ENCODE measurements at regions not wholly inside any gene's neighbourhood (a gene's known extent, or its start where the extent isn't known, plus 50 kb on each side); places are given as distances from the start of the nearest gene placed in this dataset.
A peak's percentile ranks its signal among the peaks of the same experiment; 100 is the strongest.

DNA sequence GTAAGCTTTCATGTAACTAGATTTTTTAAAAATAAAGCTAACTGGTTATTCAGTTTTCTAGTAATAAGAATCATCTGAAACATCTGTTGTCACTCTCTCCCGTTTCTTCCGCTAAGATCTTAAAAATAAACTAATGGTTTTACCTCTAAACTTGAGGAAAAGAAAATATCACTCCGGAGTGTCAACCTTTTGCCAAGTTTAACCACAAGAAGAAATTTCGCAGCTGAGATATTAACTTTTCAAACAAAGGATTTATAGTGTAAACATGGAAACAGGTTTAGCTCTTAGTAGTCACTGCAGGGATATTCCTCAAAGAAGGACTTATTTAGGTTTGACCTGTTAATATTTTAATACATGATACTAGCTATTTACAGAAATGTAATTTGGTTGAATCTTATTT, 954.9 kb downstream of the ADGRL2 start:
- DNase-seq (ENCODE audit: low spot score): no peak

DNA sequence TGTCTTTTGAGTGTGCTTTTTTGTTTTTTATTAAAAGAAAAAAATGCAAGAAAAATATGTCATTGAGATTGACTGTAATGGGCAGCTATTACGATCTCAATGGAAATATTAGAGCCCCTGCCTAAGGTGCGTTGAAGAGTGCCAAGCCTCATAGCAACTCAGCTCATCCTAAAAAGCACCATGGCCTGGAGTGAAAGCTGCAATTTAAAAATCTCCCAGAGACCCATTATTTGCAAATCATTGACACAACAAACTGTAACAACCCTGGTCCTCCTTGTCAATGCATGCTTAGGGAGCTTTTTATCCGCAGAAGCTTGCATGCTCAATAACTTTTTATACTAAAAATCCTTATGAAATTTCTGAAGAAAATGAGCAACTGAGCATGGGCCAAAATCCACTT, 954.5 kb downstream of the ADGRL2 start:
- DNase-seq (ENCODE audit: low spot score): no peak

DNA sequence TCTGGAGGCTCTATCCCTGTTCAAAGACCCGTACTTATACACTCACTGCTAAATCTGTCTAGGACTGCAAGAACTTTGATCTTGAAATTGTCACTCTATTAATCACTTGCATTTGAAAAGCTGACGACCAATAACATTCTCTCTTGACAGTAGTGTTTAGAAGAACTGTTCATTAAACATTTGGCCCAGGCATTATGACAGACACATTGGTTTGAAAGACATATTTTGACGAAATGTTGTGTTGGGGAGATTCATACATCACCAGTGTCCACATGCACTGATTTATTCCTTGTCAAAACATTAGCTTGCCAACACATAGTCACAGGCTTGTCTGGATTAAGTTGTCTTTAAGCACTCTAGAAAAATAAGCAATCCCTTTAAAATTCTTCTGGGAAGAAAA, 951.3 kb downstream of the ADGRL2 start:
- no peak for DNase-seq (ENCODE audit: low spot score)

DNA sequence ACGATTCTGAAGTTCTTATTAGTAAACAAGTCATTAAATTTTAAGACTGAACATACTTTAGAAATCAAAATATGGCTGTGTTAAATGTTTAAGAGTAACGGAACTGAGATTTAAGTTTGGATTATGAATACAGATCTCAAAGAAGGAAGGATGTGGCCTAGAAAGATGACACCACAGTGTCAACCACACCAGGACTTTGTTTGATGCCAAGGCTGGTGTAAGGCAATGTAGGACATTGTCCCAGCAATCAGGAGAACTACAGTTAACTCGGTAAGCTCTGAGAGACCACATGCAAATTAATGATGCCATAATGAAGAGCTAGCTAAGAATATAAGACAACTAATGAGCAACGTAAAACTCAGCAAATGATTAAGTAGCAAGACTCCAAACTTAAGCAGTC, 932.9 kb downstream of the ADGRL2 start:
- no peak for DNase-seq (ENCODE audit: low spot score)

DNA sequence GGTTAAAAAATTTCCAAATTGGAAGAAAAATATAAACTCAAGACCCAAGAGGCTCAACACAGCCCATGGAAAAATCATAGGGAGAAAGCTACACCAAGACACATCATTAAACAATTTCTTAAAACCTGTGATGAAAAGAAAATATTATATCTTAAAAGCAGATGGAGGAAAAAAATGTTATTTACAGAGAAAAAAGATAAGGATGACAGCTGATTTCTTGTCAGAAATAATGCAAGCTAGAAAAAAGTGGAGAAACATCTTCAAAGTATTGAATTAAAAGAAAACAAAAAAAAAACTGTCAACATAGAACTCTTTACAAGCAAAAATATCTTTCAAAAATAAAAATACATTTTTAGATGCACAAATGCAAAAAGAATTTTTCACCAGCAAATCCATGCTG, 930.5 kb downstream of the ADGRL2 start:
- DNase-seq (ENCODE audit: low spot score): no peak

DNA sequence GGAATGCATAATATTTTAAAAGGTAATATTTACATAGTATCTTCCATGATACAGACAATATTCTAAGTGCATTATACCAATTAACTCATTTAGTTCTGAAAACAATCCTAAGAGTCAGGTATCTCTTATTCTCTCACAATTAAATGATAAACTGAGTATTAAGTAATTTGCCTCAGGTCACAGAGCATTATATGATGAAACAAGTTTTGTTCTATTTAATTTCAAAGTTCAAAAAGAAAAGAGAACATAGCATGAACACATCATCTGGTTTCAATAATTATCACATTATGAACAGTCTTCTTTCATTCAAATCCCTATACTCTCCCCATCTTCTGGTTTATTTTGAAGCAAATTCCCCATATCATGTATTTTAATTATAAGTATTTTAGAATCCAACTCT, 927.5 kb downstream of the ADGRL2 start:
- no peak for DNase-seq (ENCODE audit: low spot score)

DNA sequence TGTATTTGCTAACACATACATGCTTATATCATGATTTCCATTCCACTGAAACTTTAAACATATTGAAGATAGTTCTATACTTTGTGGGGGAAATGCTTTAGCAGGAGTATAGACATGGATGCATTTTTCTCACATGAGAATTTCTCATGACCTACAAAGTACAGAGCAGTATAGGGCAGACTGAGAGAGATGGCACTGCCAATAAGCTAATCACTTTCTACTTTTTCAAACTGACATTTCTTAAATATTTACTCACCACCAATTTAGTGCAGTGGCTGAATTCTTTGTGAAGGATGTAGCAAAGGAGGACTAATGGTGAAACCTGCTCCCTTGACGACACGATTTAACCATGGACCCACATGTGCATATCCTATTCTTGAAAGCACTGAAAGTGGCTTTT, 923.5 kb downstream of the ADGRL2 start:
- no peak for DNase-seq (ENCODE audit: low spot score)

DNA sequence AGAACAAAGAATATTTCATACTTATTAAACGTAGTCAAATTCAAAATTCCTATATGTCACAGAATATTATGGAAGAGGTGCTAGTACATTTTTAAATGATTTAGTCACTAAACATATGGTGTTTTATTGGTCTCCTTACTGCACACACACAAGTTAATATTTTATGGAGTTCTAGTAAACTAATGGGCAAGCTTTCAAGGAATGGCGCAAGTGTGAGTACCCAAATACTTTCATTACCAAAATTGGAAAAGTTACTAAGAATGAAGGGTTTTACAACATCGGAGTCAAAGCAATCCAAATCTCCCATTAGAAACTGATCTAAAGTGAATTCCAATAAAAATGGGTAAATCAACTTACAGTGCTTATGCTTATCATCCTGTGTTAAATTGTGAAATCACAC, 921.9 kb downstream of the ADGRL2 start:
- DNase-seq (ENCODE audit: low spot score): no peak

DNA sequence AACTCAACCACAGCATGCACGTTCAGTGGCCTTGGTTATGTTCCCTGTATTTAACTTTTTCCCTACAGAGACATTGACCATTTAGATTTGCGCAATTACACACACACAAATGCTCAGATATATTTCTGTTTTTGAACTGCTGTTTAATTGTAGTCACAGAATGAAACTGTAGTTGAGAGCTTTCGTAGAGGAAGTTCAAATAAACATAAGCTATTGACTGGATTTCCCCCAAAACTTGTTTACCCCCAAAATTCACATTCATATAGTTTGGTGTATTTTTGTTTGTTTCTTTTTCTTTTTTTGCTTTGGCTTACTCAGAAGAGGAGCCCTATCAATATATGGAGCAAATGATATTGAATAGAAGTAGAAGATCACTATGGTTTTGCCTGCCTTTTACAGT, 921.0 kb downstream of the ADGRL2 start:
- DNase-seq (ENCODE audit: low spot score): no peak

DNA sequence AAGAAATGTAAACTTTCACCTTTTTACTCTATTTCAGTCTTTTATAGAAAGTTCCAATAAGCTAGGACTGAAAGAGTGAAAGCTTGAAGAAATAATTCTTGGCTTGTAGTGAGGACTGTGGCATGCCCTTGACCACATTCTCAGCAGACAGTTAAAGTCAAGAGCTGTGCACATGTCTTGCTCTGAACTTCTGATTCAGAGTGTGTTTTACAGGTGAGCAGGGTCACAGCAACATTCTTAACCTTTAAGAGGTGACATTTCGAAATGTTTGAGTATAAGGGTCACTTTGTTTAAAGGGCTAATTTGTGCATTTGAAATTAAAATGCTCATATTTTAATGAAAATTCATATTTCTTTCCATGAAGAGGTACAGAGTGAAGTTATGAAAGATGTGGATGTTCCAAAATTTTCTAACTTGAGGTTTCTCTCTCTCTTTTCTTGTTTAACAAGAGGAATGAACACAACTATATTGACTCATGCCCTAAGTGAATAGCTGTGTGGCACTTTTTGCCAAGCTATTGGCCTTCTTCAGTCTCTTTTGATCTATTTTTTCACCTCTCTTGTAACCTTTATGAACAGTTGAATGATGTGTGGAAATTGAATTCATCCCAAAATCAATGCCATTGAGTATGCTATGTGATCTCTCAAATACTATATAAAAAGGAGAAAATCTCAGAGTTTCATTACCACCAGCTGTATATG, 918.1 kb downstream of the ADGRL2 start:
- no peak for DNase-seq (ENCODE audit: low spot score)

DNA sequence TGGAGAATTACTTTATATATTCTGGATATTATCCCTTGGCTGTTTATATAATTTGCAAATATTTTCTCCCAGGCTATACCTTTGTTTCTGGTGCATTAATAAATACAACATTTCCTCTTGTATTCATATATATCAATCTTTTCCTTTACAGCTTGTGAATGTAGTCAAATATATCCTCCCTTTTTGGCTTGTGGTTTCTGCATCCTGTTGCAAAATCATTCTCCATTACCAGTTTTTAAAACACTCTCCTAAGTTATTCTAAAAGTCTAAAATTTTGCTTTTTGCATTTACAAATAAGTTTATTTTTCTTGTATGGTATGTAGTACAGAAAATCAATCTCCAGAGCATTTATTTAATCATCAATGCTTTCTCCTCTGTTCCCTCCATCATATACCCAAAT, 909.4 kb downstream of the ADGRL2 start:
- no peak for DNase-seq (ENCODE audit: low spot score)

DNA sequence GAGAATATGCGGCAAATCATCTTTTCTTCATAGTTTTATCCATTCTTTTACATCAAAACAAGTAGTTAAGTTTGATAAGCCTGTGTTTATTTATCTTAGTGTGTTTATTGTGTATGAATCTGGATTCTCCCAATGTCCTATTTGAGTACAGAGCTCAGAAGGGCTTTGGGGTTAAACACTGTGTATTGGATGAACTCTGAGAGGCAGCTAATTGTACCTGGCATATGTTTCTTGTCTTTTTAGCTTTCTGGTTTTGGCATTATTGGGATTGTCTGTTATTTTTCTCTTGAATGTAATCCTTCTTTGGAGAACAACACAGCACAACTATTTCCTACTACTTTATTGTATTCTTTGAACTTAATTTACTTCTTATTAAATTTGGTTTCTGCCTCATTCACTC, 906.9 kb downstream of the ADGRL2 start:
- DNase-seq (ENCODE audit: low spot score): no peak

DNA sequence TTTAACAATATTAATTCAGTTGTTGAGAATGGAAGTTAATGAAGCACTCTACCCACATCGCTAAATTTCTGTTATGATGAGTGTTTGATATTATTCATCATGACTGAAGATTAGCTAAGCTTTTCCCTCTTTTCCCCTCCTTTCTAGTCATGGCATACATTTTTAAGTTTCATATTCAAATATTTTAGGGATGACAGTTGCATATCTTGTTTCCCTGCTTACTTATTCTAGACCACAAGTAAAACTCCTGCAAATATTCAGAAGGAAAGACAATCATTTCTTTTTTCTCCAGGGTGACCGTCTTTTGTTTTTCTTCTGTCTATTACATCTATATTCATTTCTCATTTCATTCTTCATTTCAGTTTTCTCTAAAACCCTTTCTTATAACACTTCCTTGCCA, 906.0 kb downstream of the ADGRL2 start:
- no peak for DNase-seq (ENCODE audit: low spot score)

DNA sequence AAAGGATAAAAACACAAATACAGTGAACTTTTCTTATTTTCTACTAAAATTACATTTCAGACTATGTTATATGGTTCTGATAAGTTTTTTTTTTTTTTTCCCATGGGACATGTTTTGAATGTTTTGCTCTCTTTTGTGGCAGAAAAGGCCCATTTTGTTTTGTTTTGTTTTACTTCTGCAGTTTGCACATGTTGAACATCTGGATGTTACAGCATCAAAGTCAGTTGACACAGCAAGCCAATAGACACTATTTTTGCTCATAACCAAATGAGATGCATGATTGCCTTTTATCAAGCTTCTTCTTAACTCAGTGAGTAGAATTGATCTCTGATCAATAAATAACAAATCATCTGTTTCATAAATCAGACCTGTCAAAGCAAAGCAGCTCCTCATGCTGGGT, 904.2 kb downstream of the ADGRL2 start:
- no peak for DNase-seq (ENCODE audit: low spot score)

DNA sequence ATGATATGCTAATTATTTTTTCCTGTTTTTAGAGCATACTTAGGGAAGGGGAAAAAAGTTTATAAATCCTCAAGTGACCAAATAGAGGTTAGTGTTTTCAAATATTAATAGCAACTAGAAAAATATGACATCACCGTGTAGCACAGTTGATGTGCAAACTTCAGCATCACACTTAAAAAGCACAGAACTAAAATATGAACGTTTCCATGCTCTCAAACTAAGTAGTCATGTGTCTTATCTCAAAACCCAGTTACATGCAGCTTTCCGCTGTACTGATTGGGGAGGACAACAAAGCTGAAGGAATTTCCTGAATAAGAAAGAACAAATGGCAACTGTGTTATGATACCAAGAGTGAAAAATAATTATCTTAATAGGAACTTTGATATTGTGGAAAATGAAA, 903.7 kb downstream of the ADGRL2 start:
- peak; percentile 4 for DNase-seq (ENCODE audit: low spot score)

DNA sequence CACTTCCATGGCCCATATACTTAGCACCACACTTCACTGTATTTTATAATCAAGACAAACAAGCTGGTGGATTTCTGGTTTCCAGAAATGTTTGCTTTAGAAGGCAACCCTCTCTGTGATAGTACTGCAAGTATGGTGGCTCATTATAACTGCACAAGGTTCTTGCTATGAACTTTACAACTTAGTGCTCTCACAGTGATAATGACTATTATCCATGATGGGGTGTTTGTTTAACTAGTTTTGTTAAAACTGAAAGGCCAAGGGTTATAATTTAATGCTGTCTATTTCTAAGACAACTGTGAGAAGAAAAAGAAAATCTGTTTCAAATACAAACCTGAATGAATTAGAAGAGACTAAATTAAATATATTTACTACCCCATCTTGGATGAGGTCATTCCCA, 903.2 kb downstream of the ADGRL2 start:
- no peak for DNase-seq (ENCODE audit: low spot score)

DNA sequence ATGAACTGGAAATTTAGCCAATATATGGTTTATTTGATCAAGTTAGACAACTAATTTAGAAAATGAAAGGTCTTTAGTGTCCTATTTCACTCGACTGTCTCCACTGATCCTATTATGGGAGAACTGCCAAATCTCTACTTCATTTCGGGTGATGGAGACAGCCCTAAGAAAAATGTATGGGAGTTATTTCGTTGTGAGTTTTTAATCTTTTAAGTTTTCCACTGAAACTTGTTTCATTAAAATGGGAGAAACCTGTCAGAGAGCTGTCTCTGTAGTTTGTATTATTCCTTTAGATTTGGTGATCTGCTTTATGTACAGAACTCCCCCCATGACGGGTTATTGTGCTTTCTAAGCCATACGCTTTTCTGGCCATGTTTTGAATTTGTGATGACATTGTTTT, 899.7 kb downstream of the ADGRL2 start:
- no peak for DNase-seq (ENCODE audit: low spot score)

DNA sequence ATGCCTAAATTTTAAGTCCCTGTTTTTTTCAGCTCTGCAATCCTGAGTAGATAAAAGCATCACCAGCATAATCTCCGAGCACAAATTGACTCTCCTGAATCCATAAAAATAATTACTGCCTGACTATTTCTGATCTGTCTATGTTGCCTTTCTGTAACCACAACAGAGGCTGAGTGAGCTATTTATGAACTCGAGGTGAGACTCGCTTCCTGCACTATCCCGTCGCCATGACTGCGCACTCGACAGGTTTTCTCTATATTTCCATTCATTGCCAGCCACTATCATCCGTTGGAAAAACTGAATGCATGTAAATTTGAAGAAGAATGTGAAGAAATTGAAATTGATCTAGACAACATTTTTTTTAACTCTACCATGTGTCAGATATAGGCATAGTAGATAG, 897.2 kb downstream of the ADGRL2 start:
- DNase-seq (ENCODE audit: low spot score): no peak

DNA sequence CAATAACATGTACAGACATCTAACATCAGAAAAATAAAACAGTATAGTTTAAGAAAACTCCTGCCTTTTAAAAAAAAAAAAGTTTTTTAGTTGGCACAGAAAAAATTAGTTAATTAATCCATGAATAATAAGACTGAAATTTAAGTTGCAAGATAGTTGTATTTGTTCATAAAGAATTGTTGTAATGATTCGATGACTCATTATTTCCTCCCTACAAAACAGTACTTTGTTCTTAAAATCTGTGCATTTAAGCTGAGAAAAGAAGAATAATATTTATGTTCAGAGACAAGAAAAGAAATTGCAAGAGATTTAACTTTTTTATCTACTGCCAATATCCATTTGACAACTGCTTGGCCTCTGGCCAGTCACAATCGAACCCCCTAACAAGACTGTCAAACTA, 894.7 kb downstream of the ADGRL2 start:
- no peak for DNase-seq (ENCODE audit: low spot score)

DNA sequence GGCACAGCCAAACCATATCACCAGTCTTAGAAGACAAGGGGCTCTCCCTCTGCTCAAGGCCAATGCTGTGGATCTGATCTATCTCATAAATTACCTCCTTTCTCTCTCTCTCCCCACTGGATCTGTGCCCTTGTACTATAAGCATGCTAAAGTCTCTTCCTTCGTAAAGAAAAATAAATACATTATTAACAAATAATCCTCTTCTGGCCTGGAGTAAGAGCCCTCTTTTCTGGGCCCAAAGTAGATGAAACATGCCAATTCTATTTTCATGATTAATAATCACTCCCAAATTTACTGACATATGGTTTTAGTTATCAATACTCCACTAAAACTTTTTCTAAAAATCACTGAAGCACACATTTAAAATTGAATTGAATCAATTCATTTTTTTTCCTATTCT, 889.7 kb downstream of the ADGRL2 start:
- DNase-seq (ENCODE audit: low spot score): no peak

DNA sequence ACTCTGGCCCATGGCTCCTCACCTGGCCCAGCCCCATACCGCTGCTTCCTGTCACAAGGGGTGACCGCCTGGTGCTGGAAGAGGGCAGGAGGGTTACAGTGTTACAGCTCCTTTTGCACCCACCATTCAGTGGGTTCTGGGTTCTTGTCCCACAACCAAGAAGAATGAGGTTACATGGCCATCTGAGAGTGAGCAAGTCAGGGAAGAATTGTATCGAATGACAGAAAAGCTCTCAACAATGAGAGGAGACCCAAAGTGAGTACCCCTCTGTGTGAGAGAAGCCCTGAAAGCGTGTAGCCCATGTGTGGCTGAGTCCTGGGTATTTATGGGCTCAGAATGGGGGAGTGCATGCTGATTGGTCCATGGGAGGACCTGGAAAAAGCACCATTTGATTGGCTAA, 888.5 kb downstream of the ADGRL2 start:
- no peak for DNase-seq (ENCODE audit: low spot score)

DNA sequence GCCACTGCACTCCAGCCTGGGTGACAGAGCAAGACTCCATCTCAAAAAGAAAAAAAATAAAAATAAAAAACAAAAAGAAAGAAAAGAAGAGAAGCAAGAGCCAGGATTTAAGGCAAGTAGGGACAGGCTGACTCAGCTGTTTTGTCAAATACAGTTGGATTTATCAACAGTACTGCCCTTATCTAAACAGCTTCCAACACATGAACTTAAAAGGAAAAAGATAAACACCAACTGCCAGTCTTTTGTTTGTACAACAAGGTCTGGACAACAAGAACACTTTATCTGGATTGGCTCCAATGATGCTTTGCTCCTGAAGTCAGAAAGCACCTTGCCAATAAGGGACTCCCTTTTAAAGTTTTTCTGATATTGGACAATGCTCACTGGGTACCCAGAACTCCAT, 886.0 kb downstream of the ADGRL2 start:
- no peak for DNase-seq (ENCODE audit: low spot score)

DNA sequence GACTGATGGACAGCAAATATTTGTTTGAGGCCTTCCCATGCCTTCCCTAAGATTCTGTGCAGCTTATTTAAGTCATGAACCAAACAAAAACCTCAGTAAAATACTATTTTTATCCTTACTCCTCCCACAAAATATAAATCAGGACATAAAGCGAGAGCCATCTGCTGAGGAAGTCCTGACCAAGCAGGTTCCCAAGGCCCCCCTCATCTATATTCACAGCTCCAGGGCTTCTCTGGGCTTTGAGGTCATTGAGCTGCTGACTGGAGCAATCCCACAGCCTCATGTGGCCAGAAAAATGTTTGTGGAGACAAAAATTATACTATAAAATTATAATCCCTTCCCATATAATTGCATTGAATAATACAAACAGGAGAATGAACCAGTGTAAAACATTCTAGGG, 846.2 kb downstream of the ADGRL2 start:
- DNase-seq (ENCODE audit: low spot score): no peak

DNA sequence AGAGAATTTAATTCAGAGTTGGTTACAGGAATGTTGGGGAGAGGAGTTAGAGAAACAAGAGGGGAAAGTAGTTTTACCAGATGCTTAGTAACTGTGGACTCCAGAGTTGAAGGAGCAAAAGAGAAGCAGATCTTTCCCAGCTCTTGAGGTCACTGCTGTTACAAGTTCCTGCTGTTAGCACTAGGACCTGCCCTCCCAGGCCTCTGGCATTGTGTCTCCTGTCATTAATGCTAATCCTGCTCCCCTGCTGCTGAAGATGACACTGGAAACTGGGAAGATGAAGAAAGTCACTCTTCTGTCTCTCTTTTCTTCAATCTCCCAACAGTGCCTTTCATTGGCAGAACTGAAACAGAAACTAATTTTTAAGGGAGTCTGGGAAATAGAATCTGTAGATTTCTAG, 845.6 kb downstream of the ADGRL2 start:
- no peak for DNase-seq (ENCODE audit: low spot score)

All from putamen (tissue), 1 donor.